AG20443 (cell line): ENCODE measurements at regions not wholly inside any gene's neighbourhood (a gene's known extent, or its start where the extent isn't known, plus 50 kb on each side); places are given as distances from the start of the nearest gene placed in this dataset.

Experiments used
- DNase-seq: peaks from one replicate; pipeline ENCODE4 v3.0.0; 2012; ENCODE audit warnings: low spot score, mixed read lengths

DNA sequence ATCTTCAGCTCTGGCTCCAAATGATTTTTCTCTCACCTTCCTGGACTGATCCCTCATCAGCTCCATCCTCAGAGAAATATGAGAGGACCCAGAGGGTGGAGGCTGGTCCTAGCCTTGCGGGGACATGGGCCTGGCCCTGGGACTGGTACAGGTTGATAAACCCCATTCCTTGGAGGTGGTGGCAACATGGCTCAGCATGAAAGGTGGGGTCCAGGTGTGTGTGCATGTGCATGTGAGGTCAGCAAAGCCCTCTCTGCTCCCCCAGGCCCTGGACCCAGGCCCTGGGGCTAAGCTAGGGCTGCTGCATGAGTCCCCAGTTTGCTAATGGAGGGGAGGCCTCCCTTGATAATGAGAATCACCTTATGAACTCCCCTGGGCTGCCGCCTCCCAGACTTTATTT, 363.1 kb downstream of the MATN1 start:
- no peak for DNase-seq

DNA sequence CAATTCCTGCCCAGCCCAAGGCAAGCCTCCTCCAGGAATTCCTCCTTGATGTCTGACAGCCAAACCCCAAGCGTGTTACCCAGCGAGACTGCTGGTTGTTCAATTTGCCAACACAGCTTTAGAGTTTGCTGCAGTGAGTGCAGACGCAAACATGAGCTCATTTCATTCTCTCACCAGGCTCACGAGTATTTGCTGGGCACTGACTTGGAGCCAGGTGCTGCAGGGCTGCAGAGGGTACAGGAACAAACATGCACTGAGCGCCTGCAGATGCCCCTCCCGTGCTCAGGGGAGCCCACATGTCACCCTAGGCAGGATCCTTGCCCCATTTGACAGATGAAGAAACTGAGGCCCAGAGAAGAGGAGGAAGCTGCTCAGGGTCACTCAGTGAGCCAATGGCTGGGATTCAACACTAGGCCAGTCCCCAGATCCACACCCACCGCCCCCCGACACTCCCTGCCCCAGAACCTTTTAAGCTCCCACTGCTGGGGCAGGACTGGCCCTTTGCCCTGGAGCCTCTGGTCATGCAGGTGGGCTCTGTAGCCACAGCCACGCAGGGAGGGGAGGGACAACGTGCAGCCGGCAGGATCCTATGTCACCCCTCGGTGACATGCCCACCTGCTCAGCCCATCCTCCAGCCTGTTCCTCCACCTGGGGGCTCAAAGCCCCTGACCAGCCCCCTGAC, 363.7 kb downstream of the MATN1 start:
- DNase-seq, result no peak

DNA sequence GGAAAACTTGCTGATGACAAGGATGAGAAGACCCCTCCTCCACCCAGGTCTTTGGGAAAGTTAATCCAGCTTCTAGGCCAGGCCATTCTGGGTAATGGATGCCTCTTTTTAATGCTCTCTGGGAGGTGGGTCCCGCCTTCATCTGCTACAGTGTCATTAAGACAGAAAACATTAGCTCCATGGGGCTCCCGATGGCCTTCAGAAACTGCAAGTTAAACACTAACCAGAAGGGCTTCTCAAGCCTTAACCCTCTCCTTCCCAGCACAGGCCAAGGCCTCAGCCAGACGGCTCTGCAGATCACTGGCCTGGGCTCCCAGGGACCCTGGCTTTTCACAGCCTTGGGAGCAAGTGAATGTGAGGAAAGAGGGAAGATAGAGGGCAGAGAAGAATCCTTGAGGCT, 364.9 kb downstream of the MATN1 start:
- no peak for DNase-seq

DNA sequence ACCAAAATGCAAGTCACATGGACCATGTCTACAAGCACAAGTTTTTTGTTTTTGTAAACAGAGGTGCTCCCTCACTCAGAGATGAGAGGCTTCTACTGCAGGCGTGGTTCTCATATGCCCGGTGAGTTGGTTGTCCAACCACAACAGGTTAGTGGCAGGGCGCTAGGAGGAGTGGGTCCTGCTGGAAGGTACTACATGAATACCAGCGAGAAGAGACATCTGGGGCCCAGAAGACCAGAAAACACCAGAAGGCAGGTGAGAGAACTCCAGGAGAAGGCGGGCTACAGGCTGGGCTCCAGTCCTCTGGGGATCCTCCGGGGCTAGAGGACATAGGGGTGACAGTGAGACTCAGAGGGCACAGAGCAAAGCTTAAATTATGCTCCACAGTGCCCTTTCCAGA, 366.5 kb downstream of the MATN1 start:
- no peak for DNase-seq

DNA sequence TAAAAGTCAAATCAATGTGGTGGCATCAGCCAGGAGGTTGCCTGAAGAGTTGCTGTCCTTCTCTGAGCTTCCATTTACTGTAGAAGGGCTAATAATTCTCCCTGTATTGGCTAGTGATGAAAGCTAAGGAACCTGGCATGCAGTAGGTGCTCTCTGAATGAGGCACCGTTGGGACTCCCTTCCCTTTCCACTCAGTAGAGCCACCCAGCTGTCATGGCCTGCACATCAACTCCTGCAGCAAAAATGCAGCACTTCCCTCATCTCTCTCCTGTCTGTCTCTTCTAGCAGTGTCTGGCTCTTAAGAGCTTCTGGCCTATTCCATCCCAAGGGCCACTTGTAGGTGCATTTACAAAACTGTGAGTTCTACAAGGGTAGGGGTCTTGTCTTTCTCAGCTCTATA, 369.0 kb downstream of the MATN1 start:
- DNase-seq, result no peak

DNA sequence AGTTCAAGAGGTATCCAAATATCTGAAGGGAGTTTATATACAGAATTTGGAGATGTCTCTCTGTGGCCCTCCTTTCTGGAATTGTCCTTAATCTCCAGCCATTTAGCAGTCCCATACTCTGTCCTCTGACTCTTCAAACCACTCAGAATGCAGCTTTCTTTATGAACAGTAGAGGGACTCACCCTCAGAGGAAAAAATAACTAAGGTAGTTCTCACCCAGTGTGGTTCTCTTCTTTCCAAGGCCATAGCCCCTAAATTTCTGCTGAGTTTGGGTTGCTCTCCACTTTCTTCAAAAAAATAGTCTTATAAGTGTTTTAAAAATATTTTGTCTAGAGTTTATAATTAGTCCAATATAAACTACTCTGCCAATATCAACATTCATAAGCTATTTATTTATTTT, 369.7 kb downstream of the MATN1 start:
- no peak for DNase-seq

DNA sequence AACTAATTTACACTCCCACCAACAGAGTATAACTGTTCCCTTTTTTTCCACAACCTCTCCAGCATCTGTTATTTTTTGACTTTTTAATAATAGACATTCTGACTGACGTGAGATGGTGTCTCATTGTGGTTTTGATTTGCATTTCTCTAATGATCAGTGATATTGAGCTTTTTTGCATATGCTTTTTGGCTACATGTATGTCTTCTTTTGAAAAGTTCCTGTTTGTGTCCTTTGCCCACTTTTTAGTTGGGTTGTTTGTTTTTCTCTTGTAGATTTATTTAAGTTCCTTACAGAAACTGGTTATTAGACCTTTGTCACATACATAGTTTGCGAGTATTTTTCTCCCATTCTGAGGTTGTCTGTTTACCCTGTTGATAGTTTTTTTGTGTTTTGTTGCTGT, 375.2 kb downstream of the MATN1 start:
- DNase-seq, result no peak

DNA sequence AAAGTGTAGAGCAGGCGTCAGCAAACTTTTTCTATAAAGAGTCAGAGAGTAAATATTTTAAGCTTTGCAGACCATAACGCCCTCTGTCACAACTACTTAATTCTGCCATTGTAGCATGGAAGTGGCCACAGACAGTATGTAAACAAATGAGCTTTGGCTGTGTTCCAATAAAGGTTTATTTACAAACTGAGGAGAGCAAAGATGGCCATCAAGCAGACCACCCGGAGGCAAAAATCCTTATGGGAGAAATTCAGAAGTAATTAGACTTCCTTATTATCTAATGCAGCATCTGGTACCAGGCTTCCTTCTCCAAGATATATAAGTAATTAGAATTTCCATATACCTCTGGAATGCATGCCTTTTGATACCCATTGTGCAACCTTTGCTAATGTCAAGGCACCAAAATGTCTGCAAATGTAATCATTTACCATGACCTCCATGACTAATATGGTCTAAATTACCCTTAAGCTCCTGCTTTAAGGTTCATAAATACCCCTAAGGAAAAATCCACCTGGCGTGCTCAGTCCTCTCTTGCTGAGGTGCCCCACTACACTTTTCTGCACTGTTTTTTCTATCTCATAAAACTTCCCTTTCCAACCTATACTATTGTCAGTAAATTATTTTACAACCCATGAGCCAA, 377.8 kb downstream of the MATN1 start:
- DNase-seq, result no peak

DNA sequence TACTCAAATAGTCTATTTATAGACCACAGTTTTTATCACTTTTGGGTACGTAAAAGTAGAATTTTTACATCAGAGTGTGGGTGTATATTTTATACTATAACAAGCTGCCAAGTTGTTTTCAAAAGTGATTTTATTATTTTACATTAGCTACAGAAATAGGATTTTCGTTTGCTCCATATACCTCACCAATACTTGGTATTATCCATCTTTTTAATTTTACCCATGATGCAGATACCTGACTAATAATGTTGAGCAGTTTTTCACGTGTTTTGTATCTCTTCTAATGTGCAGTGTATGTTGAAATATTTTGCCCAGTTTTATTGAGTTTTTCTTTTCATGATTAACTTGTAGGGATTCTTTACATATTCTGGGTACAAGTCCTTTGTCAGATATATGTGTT, 379.8 kb downstream of the MATN1 start:
- no peak for DNase-seq

DNA sequence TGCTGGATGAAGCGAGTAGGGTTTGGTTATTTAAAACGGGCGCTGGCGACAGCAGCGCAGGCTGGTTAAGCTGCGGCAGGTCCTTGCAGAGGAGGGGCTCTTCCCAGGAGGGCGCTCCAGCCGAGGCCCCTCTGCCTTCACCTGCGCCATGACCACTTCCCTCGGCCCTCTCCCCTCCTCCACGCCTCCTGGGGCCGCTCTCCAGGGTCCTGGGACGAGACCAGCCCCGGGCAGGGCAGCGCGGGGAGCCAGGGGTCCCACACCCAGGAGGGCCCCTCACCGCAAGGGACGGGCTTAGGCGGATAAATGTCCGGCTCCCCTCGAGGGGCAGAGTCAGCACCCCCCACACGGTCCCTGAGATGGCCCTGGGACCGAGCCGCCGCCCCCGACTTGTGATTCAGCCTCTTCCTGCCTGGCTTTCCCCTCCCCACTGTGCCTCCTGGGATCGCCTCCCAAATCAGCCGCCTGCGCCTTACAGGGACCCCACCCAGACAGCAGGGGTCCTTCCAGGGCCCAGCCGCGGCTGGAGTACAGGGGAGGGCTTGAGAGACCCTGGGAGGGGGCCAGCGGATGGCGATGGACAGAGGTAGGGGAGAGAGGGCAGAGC, 380.7 kb downstream of the MATN1 start:
- DNase-seq, result no peak

DNA sequence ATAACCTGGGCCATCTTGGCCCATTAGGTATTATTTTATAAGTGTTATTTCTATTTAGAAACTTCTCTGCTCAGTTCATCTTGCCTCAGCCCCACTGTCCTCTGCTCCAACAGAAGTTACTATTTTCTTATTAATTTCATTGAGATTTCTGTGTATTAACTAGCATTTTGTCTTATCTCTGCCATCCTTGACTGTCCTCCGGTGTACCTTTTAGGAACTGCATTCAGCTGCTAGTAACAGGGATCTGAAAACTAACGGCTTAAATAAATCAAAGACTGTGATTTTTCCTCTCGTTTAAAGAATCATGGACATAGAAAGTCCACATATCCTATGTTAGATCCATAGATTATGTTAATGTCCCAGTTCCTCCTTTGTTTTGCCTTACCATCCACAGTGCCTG, 382.5 kb downstream of the MATN1 start:
- DNase-seq, result no peak

DNA sequence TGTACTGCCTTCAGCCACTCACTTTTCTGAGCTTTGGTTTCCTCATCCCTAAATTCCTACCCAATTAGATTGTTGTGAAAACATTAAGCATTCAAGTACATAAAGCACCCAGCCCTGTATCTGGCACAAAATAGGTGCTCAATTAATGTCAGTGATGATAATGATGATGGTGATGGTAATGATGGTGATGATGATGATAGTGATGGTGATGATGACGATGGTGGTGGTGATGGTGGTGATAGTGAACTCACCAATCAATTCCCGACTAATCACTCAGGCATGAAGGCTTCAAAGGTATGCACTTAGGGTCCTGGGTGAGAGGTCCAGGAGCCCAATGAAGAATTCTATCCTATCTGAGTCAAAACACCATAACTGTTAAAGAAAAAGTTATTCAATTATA, 383.5 kb downstream of the MATN1 start:
- DNase-seq, result no peak

DNA sequence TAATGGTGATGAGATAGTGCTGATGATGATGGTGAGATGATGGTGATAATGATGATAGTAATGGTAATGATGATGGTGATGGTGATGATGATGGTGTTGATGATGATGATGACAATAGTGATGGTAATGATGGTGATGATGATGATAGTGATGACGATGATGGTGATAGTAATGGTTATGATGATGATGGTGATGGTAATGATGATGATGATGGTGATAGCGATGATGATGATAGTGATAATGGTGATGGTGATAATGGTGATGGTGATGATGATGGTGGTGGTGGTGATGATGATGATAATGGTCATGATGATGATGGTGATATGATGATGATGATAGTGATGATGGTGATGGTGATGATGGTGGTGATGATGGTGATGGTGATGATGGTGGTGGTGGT, 384.6 kb downstream of the MATN1 start:
- DNase-seq, result no peak

DNA sequence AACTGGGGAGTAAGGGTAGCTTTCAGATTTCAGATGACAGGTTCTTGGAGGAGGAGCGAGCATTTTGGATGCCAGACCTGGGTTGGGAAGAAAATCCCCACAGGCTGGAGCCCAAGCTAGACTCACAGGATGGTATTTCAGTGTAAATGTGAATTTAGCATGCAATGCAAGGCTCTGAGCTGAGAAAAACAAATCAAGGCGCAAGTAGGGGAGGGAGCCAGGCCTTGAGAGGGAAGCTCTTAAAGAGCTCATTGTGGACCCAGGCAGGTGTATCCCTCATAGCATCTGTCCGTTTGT, 386.1 kb downstream of the MATN1 start:
- DNase-seq, result no peak

DNA sequence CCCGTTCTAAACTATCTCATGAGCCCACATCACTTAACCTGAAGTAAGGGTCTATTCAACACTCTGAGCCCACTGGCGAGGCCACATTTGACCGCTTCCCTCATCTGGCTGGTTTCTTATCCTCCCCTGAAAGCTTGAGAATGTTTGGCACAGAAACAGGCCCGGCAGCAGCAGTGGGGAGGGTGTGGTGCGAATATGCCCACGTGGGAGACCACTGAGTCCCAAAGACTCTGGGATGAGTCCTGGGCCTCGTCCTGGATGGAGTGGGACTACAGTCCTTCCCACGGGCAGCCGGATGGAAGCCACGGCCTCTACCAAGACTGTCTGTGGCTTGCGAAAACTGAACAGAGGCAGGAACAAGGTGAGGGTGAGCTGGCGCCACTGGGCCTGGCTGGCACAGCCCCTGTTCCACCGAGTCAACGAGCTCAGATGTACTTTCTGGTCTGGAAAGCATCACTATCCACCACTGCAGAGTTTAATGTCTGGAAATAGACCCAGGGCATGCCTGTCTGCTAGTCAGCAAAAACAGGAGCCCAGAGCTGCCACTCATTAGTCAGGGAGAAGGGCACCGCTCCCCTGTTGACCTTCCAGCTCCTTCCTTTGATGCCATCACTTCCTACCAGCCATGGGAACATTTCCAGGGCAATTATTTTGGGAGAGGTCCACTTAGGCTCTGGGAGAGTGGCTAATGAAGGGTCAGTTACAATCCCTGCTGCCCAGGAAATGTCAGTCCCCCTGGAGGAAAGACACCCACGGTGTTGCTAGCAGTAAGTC, 386.6 kb downstream of the MATN1 start:
- no peak for DNase-seq

DNA sequence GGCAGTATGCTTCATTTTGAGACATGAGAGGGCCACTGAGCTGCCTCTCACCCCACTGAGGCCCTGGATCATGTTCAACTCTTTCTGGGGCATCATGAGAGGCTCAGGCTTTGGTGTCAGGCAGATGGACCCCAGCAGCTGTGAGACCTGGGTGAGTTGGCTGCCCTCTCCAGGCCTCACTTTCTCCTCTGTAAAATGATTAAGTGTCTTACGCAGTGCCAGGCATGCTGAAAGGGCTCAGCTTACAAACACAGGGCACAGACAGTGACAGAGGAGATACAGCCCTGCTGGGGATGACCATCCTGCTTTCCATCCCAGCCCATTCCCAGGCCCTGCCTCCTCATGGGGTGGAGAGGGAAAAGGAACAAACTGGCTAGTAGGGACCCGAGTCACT, 387.4 kb downstream of the MATN1 start:
- no peak for DNase-seq

DNA sequence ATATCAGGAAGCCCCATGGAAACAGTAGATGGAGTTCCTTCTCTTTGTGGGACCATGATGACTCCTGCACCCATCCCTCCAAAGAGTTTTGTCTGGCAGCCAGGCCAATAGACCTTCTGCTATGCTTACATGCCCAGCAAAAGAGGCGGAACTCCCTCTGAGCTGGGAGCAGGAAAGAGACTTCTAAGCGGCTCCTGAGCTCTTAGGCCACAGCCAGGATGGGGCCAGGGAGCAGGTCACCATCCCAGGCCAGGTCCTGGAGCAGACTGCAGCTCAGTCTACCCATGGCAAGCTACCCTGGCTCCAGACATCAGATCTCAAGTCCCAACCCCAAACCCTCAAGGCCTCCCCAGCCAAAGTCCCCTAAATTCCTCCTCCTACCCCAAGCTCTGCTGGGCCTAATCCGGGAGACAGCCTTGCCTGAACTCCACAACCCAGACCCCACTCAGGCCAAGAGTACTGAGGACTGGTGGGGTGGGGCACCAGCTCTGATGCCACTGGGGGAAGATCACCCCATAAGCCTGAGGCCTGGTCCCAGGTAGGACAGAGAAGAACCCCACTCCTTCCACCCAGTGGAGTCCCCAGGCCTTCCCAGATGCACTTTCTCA, 387.9 kb downstream of the MATN1 start:
- no peak for DNase-seq

DNA sequence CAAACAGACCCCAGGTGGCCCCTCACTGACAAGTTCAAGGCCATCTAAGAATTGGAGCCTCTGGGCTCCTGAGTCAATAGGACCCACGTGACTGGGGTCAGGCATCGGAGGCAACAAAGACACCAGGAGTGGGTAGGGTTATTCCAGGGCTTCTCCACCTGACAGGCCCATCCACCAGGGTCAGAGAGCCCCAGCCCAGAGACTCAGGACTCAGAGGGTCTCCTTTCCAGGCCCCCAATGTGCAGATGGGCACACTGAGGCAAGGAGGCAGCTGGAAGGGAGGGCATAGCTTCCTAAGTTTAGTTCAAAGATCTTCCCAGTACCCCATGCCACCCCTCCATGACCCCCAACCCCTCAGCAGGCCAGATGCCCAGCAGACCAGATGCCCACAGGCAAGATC, 388.6 kb downstream of the MATN1 start:
- no peak for DNase-seq

DNA sequence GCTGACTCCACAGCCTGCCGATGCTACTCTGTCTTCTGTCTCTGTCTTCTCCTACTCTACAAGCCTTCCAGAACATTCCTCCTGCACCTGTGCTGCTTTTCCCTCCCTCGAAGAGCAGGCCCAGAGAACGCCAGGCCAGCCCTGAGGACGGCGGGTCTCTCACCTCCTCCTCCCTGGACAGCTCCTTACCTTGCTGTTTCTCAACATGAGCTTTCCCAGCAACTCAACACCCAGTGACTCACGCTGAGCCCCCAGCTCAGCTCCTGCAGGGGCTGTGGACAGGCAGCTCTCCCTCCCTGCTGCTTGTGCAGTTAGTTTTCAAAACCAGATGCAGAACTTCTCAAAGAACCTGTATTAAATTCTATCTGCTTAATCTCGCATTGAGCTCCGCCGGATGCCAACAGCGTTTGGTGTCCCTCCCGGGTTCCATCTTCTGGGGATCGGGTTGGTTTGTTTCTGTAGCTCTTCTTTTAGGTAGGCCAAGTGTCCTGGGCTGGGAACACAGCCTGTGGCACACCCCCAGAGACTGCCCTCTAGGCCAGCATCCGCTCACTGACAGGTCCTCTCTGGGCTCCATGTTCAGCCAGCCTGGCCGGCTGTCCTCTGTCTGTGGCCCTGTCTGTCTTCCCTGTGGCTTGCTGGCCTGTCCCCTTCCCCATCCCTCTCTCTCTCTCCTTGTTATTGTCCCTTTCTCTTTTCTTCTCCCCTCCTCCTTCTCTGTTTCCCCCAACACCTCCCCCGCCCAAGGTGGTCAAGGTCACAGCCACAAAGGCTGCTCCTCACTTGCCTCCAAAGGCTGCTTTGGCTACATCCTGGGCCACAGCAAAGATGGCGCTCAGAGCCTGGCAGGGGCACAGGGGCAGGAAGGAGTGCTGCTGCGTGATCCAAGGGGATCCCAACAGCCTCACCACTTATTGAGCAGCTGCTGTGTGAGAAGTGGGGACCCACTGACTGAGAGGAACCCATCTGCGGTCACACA, 391.0 kb downstream of the MATN1 start:
- DNase-seq, result no peak

DNA sequence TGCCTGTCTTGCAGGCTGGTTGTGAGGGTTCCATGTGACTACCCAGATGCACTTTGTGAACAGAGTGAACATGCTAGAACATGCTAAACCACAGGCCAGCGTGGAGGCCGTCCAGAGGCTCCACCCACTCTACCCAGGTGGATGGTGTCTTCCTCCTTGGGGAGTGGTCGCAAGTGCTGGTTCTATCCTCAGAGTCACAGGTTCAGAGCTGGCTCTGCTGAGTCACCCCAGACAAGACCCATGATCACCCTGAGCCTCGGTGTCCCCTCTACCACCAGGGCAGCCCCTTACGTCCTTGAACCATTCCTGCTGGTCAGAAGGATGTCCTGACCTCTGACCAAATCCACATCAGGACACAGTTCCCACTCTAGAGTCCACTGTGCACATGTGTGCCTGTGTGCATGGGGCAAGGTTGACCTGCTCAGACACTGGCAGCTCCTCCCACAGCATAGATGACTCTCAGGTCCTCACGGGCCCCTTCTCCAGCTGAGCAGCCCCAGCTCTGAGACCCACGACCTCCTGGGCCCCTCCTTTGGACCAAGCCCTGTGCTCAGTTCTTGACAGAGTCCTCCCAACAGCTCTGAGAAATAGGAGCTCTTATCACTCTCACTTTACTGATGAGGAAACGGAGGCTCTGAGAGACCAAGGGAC, 391.8 kb downstream of the MATN1 start:
- DNase-seq, result no peak

DNA sequence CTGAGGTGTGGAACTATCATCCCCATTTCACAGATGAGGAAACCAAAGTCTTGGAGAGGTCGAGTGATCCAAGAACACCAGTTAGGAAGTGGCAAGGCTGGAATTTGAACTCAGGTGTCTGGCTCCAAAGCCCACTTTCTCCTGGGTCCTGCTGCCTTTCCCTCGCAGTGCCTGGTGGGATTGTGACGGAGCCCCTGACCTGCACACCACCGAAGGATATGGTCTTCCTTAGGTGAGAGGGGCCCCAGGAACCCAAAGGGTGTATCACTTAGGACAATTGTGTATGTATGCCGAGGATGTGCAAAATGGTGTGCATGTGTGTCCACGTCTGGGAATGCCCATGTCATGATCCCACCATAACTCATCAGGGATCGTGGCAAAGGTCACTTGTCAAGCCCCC, 392.7 kb downstream of the MATN1 start:
- no peak for DNase-seq
